Activated naive CD8-positive, alpha-beta T cell (primary cell): ENCODE measurements at regions not wholly inside any gene's neighbourhood (a gene's known extent, or its start where the extent isn't known, plus 50 kb on each side); places are given as distances from the start of the nearest gene placed in this dataset.

ENCODE experiments used
- H3K27ac Mint-ChIP-seq: one replicate; pipeline ENCODE4 v1.8.0; 2021; ENCODE audit warnings: mixed read lengths
- H3K27me3 Mint-ChIP-seq: one replicate; pipeline ENCODE4 v1.8.0; 2021; ENCODE audit warnings: mixed read lengths
- H3K36me3 Mint-ChIP-seq: one replicate; pipeline ENCODE4 v1.8.0; 2021; ENCODE audit warnings: mixed read lengths
- H3K4me1 Mint-ChIP-seq: one replicate; pipeline ENCODE4 v1.8.0; 2021; ENCODE audit warnings: low read depth, mixed read lengths
- H3K4me3 Mint-ChIP-seq: one replicate; pipeline ENCODE4 v1.8.0; 2021; ENCODE audit warnings: mild to moderate bottlenecking, mixed read lengths
- H3K9me3 Mint-ChIP-seq: one replicate; pipeline ENCODE4 v1.8.0; 2021; ENCODE audit warnings: low read depth, mixed read lengths

- Mint-ChIP-seq H3K9me3 (no peaks in the 10 kb centered on the region), H3K27me3 (peaks cover 2% of the 10 kb centered on the region), H3K4me3 (no peak overlapping the region), H3K36me3 (no peaks in the 10 kb centered on the region), H3K4me1 (no peaks in the 10 kb centered on the region), H3K27ac (no peak overlapping the region)
Measured at GRCh38 chr16:85469929-85470590, 143.1 kb upstream of the GSE1 start.

GRCh38 chr16:85470873-85471272 is 142.2 kb upstream of the GSE1 start:
- no peaks in the 10 kb centered on the region for H3K9me3 Mint-ChIP-seq
- no peak overlapping the region for H3K27ac Mint-ChIP-seq
- no peak overlapping the region for H3K4me3 Mint-ChIP-seq
- no peaks in the 10 kb centered on the region for H3K27me3 Mint-ChIP-seq
- H3K4me1 Mint-ChIP-seq: no peaks in the 10 kb centered on the region
- no peaks in the 10 kb centered on the region for H3K36me3 Mint-ChIP-seq

GRCh38 chr16:85471469-85472431 is 141.4 kb upstream of the GSE1 start:
- H3K4me3 Mint-ChIP-seq: no peak overlapping the region
- no peaks in the 10 kb centered on the region for H3K9me3 Mint-ChIP-seq
- H3K27me3 Mint-ChIP-seq: no peaks in the 10 kb centered on the region
- no peaks in the 10 kb centered on the region for H3K4me1 Mint-ChIP-seq
- no peaks in the 10 kb centered on the region for H3K36me3 Mint-ChIP-seq
- H3K27ac Mint-ChIP-seq: no peak overlapping the region

DNA sequence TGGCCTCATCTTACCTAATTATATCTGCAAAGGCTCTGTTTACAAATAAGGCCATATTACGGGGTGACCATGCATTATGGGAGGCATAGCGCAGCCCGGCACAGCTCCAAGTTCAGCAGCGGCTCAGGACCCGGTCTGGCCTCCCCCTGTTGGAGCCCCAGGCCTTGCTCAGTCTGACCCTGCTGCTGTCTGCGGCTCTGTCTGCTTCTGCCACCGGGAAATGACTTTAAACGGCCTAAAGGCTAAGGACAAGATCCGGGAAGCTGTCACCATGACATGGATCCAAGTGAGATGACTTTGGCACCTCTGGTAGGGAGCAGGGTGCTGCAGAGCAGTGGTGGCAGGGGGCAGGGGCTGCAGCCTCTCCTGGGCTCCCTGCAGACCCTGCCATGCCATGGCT is 140.6 kb upstream of the GSE1 start:
- Mint-ChIP-seq H3K27me3 (no peaks in the 10 kb centered on the region), H3K9me3 (no peaks in the 10 kb centered on the region), H3K4me1 (no peaks in the 10 kb centered on the region), H3K36me3 (no peaks in the 10 kb centered on the region), H3K4me3 (no peak overlapping the region), H3K27ac (no peak overlapping the region)

DNA sequence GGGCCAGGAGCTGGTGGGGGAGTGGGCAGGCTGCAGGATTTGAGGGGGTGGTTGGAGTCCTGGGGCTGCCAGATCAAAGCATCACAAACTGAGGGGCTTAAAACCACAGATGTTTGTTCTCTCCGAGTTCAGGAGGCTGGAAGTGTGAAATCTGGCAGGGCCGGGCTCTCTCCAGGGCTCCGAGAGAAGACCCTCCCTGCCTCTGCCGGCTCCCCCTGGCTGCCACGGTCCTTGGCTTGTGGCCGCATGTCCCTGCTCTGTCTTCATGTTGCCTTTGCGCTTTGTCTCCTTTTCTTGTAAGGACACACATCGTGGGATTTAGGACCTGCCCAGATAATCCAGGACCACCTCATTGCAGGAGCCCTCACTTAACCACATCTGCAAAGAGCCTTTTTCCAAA is 139.8 kb upstream of the GSE1 start:
- H3K27me3 Mint-ChIP-seq: no peaks in the 10 kb centered on the region
- H3K36me3 Mint-ChIP-seq: no peaks in the 10 kb centered on the region
- no peaks in the 10 kb centered on the region for H3K4me1 Mint-ChIP-seq
- no peak overlapping the region for H3K27ac Mint-ChIP-seq
- no peak overlapping the region for H3K4me3 Mint-ChIP-seq
- H3K9me3 Mint-ChIP-seq: no peaks in the 10 kb centered on the region

DNA sequence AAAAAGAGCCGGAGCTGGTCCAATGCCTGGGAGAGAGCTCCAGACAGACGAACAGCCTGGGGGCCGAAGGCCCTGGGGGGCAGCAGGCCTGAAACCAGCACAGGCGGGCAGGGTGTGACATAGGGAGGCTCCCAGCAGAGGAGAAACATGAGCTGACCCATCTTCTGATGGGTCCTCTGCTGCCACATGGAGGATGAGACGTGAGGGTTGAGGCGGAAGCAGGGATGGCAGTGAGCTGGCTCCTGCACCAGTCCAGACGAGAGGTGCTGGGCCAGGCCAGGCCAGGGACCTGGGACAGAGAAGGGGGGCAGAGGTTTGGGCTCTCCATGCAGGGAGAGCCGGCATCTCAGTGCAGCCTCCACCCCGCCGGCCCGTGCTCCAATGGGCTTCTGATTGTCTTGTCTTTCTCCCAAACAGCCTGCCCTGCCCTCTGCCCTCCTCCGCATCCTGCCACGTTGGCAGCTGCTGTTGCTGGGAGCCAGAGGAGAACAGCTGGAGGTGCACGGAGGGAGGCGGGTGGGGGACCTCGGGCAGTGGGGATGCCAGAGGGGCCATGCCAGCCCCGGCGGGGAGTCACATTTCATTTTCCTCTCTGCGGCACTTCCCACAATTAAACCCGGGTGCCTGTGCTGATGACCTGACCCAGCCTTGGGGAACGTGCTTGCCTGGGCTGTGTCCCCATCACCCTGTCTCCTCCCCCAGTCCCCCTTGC is 139.1 kb upstream of the GSE1 start:
- no peaks in the 10 kb centered on the region for H3K27me3 Mint-ChIP-seq
- H3K4me3 Mint-ChIP-seq: no peak overlapping the region
- H3K36me3 Mint-ChIP-seq: no peaks in the 10 kb centered on the region
- H3K27ac Mint-ChIP-seq: no peak overlapping the region
- H3K9me3 Mint-ChIP-seq: no peaks in the 10 kb centered on the region
- H3K4me1 Mint-ChIP-seq: no peaks in the 10 kb centered on the region

- H3K27me3 Mint-ChIP-seq: no peaks in the 10 kb centered on the region
- no peaks in the 10 kb centered on the region for H3K9me3 Mint-ChIP-seq
- H3K36me3 Mint-ChIP-seq: no peaks in the 10 kb centered on the region
- H3K4me3 Mint-ChIP-seq: no peak overlapping the region
- no peak overlapping the region for H3K27ac Mint-ChIP-seq
- no peaks in the 10 kb centered on the region for H3K4me1 Mint-ChIP-seq
Measured at GRCh38 chr16:85474621-85475217, 138.4 kb upstream of the GSE1 start.

GRCh38 chr16:85475233-85475632 is 137.9 kb upstream of the GSE1 start:
- Mint-ChIP-seq H3K27me3 (no peaks in the 10 kb centered on the region), H3K36me3 (no peaks in the 10 kb centered on the region), H3K27ac (no peak overlapping the region), H3K4me3 (no peak overlapping the region), H3K4me1 (no peaks in the 10 kb centered on the region), H3K9me3 (no peaks in the 10 kb centered on the region)

DNA sequence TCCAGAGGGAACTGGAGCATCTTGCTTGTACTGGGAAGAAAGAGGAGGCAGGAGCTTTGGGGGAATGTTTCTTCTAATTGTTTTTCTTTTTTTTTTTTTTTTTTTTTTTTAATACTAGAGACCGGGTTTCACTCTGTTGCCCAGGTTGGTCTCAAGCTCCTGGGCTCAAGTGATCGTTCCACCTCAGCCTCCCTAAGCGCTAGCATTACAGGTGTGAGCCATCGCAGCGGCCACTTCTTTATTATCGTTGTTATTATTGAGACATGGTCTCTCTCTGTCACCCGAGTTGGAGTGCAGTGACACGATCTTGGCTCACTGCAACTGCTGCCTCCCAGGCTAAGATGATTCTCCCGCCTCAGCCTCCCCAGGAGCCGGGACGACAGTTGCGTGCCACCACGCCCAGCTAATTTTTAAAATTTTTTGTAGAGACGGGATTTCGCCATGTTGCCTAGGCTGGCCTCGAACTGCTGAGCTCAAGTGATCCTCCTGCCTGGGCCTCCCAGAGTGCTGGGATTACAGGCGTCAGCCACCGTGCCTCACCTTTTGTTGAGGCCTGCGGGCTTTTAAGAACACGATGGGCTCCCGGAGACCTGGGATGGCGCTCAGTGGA is 137.3 kb upstream of the GSE1 start:
- H3K4me1 Mint-ChIP-seq: no peaks in the 10 kb centered on the region
- no peaks in the 10 kb centered on the region for H3K27me3 Mint-ChIP-seq
- no peak overlapping the region for H3K27ac Mint-ChIP-seq
- H3K9me3 Mint-ChIP-seq: no peaks in the 10 kb centered on the region
- H3K36me3 Mint-ChIP-seq: no peaks in the 10 kb centered on the region
- no peak overlapping the region for H3K4me3 Mint-ChIP-seq

DNA sequence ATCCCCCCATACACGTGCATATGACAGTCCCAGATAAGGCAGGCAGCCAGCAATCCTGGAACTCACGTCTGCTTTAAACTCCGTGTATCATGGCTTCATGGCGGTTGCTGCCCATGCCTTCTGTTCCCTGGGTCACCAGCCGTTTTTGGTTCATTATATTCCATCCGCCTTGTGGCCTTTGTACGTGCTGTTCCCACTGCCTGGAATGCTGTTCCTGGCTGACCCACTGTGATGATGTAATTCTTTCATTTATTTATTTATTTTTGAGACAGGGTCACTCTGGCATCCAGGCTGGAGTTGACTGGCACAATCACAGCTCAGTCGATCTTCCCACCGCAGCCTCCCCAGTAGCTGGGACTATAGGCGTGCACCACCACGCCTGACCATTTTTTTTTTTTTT is 136.7 kb upstream of the GSE1 start:
- no peak overlapping the region for H3K27ac Mint-ChIP-seq
- H3K4me3 Mint-ChIP-seq: no peak overlapping the region
- H3K36me3 Mint-ChIP-seq: no peaks in the 10 kb centered on the region
- no peaks in the 10 kb centered on the region for H3K27me3 Mint-ChIP-seq
- H3K4me1 Mint-ChIP-seq: no peaks in the 10 kb centered on the region
- no peaks in the 10 kb centered on the region for H3K9me3 Mint-ChIP-seq

- no peak overlapping the region for H3K4me3 Mint-ChIP-seq
- no peak overlapping the region for H3K27ac Mint-ChIP-seq
- H3K4me1 Mint-ChIP-seq: no peaks in the 10 kb centered on the region
- H3K9me3 Mint-ChIP-seq: no peaks in the 10 kb centered on the region
- no peaks in the 10 kb centered on the region for H3K27me3 Mint-ChIP-seq
- no peaks in the 10 kb centered on the region for H3K36me3 Mint-ChIP-seq
Measured at GRCh38 chr16:85477801-85478363, 135.2 kb upstream of the GSE1 start.

- Mint-ChIP-seq H3K9me3 (no peaks in the 10 kb centered on the region), H3K4me3 (no peak overlapping the region), H3K36me3 (no peaks in the 10 kb centered on the region), H3K4me1 (no peaks in the 10 kb centered on the region), H3K27ac (no peak overlapping the region), H3K27me3 (no peaks in the 10 kb centered on the region)
Measured at GRCh38 chr16:85479972-85480726, 133.0 kb upstream of the GSE1 start.

DNA sequence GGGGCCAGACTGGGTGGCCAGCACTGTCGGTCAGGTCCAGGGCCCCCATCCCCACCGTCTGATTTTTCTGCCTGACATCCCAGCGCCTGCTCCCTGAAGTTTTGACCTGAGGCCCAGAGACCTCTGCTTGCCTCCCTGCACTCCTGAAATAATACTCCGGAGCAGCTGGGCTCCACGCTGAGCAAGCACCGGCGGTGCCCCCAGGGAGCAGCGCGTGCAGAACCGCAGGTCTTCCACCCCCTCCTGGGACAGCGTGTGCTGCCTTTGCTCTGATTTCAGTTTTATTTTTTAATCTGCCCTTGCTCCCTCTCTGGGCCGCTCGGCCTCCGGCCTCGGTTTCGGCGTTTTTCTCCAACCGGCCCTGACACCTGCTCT is 132.4 kb upstream of the GSE1 start:
- H3K4me1 Mint-ChIP-seq: no peaks in the 10 kb centered on the region
- no peak overlapping the region for H3K27ac Mint-ChIP-seq
- no peaks in the 10 kb centered on the region for H3K36me3 Mint-ChIP-seq
- no peaks in the 10 kb centered on the region for H3K9me3 Mint-ChIP-seq
- no peak overlapping the region for H3K4me3 Mint-ChIP-seq
- H3K27me3 Mint-ChIP-seq: no peaks in the 10 kb centered on the region

- Mint-ChIP-seq H3K9me3 (no peaks in the 10 kb centered on the region), H3K36me3 (no peaks in the 10 kb centered on the region), H3K4me1 (no peaks in the 10 kb centered on the region), H3K27ac (no peak overlapping the region), H3K4me3 (no peak overlapping the region), H3K27me3 (no peaks in the 10 kb centered on the region)
Measured at GRCh38 chr16:85481206-85481605, 131.9 kb upstream of the GSE1 start.
